GM12801 (cell line): ENCODE measurements at regions not wholly inside any gene's neighbourhood (a gene's known extent, or its start where the extent isn't known, plus 50 kb on each side); places are given as distances from the start of the nearest gene placed in this dataset.

ENCODE experiments used
- TF ChIP-seq, protein P1 (sequence below): IDR thresholded peaks from one replicate; pipeline ENCODE4 v1.5.1; 2011; ENCODE audit warnings: control low read depth; ENCODE audit not compliant: insufficient read length; ENCODE audit errors: extremely low read depth

- TF ChIP-seq, protein P1, sequence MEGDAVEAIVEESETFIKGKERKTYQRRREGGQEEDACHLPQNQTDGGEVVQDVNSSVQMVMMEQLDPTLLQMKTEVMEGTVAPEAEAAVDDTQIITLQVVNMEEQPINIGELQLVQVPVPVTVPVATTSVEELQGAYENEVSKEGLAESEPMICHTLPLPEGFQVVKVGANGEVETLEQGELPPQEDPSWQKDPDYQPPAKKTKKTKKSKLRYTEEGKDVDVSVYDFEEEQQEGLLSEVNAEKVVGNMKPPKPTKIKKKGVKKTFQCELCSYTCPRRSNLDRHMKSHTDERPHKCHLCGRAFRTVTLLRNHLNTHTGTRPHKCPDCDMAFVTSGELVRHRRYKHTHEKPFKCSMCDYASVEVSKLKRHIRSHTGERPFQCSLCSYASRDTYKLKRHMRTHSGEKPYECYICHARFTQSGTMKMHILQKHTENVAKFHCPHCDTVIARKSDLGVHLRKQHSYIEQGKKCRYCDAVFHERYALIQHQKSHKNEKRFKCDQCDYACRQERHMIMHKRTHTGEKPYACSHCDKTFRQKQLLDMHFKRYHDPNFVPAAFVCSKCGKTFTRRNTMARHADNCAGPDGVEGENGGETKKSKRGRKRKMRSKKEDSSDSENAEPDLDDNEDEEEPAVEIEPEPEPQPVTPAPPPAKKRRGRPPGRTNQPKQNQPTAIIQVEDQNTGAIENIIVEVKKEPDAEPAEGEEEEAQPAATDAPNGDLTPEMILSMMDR, result no peak
Observed at GRCh38 chr12:45490232-45490881, 239.1 kb upstream of the ARID2 start.

DNA sequence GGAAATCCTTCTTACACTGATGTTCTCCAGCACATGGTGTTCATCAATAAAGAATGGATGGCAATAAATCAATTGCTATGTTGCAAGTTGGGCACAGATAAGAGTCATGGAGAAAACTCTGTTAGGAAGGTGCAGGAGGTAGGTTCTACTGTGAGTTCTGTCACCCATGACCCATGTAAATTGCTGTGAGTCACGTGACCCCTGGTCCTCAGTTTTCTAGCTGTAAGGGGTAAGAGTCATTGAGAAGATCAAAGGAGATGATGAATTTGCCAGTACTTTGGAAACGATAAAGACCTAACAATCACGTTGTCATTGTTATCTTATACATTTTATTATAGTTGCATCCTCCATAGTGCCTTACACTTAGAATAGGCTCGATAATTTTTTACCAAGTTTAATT lies 235.2 kb upstream of the ARID2 start:
- TF ChIP-seq, protein P1, result no peak

DNA sequence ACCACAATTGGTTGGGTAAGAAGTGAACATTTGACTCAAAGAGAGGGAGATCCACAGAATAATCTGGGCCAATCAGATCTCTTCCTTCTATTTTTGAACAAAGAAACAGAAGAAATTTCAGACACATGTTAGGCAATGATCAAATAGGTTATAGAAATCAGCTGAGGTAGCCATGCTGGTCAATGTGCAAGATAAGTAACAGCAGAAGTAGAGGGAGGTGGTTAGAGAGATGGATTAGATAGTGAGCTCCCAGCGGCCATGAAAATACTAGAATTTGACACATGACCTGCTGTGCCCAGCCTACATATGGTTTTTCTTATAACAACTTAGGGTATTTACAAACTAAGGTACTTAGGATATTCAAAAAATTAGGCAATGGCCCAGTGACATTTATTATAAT lies 230.9 kb upstream of the ARID2 start:
- TF ChIP-seq, protein P1, result no peak

GRCh38 chr12:45502481-45503128 lies 226.9 kb upstream of the ARID2 start:
- TF ChIP-seq, protein P1, result no peak

GRCh38 chr12:45503899-45504298 lies 225.6 kb upstream of the ARID2 start:
- TF ChIP-seq, protein P1, result no peak

DNA sequence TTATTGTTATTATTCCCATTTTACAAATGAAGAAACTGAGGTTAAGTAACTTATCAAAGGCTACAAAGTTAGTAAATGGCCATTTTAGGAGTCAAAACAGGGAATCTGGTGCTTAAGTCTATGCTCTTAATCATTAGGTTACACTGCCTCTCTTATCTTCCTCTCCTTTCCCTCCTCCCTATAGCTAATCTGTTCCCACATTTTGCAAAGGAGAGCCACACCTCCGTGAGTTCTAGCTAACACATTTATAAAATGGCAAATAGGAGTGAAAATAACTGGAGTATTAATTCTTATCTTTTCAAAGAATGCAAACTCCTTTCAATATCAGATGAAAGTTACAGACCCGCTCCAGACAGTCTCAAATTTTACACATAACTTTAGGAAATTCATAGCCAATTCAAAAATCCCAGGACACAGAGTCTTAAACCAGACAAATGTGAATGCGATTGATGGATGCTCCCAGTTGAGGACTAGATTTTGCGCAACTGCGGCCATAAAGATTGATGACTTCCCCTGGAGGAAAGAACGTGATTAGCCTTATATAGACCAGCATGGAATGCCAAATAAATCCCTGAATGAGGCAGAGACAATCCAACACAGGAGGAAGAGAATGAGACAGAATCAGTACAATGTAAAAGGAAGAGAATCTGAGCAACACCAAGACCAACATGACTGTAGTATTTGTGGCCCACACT lies 225.0 kb upstream of the ARID2 start:
- TF ChIP-seq, protein P1, result no peak

DNA sequence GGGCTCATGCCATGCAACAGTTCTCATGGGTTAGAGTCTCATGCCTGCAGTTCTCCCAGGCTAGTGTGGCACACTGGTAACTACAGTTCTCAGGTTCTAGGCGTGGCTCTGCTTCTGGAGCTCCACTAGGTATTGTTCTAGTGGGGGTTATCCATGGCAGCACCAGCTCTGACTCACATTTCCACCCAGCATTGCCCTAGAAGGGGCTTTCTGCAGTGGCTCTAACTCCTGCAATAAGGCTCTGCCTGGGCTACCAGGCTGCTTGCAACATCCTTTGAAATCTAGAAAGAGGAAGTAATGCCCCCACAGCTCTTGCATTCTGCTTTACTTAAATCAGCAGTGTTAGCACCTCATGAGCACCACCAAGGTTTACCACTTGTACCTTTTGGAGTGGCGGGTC lies 220.3 kb upstream of the ARID2 start:
- TF ChIP-seq, protein P1, result no peak
